Chondrocyte (in vitro differentiated cells): ENCODE measurements at regions not wholly inside any gene's neighbourhood (a gene's known extent, or its start where the extent isn't known, plus 50 kb on each side); places are given as distances from the start of the nearest gene placed in this dataset.
"Not testable (repeated sequence)": the region's sequence is repeated elsewhere in the genome, so short reads cannot be mapped to it uniquely, and the experiment has no call there.

Source experiments
- DNase-seq: peaks from one replicate; pipeline ENCODE4 v3.0.0; 2021; ENCODE audit warnings: mixed read lengths, low spot score
- H3K27ac Mint-ChIP-seq: one replicate; pipeline ENCODE4 v1.8.0; 2021; ENCODE audit warnings: mild to moderate bottlenecking, moderate library complexity, mixed read lengths; ENCODE audit not compliant: unreplicated experiment
- H3K27me3 Mint-ChIP-seq: 2 replicates; pipeline ENCODE4 v1.8.0; 2021; ENCODE audit warnings: low read depth, mixed read lengths
- H3K36me3 Mint-ChIP-seq: 2 replicates; pipeline ENCODE4 v1.8.0; 2021; ENCODE audit warnings: low read depth, mixed read lengths
- H3K4me1 Mint-ChIP-seq: 2 replicates; pipeline ENCODE4 v1.8.0; 2021; ENCODE audit warnings: low read depth, mild to moderate bottlenecking, mixed read lengths
- H3K4me3 Mint-ChIP-seq: one replicate; pipeline ENCODE4 v1.8.0; 2021; ENCODE audit warnings: mild to moderate bottlenecking, moderate library complexity, mixed read lengths; ENCODE audit not compliant: unreplicated experiment
- H3K9me3 Mint-ChIP-seq: 2 replicates; pipeline ENCODE4 v1.8.0; 2021; ENCODE audit warnings: low read depth, mixed read lengths
- TF ChIP-seq, protein P1 (sequence below): fragments of 200-600 bp; sonication (generic); IDR thresholded peaks from 2 replicates; pipeline ENCODE4 v1.5.0; 2021; ENCODE audit warnings: antibody characterized with exemption, mild to moderate bottlenecking, moderate library complexity

DNA sequence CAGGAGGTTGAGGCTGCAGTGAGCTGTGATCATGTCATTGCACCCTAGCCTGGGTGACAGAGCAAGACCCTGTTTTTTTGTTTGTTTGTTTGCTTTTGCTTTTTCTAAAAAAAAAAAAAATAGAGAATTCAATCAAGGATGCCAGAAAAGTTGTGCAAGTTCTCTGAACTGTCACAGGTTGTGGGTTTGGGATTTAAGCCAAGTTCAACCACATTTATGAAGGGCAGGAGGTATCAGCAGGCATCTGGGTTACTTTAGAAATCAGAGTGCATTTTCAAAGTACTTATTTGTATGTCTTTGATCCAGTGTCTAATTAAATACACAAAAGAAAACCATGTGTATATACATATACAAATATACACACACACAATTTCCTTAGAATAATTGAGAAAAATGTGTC, 151.2 kb upstream of the MINDY3 start:
- DNase-seq, result no peak
- no peak overlapping the region for H3K4me3 Mint-ChIP-seq
- H3K4me1 Mint-ChIP-seq, result no peaks in the 10 kb centered on the region
- H3K27ac Mint-ChIP-seq, result no peak overlapping the region
- peaks cover 3% of the 10 kb centered on the region for H3K27me3 Mint-ChIP-seq
- H3K36me3 Mint-ChIP-seq, result no peaks in the 10 kb centered on the region
- peaks cover 2% of the 10 kb centered on the region for H3K9me3 Mint-ChIP-seq
- TF ChIP-seq, protein P1, sequence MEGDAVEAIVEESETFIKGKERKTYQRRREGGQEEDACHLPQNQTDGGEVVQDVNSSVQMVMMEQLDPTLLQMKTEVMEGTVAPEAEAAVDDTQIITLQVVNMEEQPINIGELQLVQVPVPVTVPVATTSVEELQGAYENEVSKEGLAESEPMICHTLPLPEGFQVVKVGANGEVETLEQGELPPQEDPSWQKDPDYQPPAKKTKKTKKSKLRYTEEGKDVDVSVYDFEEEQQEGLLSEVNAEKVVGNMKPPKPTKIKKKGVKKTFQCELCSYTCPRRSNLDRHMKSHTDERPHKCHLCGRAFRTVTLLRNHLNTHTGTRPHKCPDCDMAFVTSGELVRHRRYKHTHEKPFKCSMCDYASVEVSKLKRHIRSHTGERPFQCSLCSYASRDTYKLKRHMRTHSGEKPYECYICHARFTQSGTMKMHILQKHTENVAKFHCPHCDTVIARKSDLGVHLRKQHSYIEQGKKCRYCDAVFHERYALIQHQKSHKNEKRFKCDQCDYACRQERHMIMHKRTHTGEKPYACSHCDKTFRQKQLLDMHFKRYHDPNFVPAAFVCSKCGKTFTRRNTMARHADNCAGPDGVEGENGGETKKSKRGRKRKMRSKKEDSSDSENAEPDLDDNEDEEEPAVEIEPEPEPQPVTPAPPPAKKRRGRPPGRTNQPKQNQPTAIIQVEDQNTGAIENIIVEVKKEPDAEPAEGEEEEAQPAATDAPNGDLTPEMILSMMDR, result no peak

DNA sequence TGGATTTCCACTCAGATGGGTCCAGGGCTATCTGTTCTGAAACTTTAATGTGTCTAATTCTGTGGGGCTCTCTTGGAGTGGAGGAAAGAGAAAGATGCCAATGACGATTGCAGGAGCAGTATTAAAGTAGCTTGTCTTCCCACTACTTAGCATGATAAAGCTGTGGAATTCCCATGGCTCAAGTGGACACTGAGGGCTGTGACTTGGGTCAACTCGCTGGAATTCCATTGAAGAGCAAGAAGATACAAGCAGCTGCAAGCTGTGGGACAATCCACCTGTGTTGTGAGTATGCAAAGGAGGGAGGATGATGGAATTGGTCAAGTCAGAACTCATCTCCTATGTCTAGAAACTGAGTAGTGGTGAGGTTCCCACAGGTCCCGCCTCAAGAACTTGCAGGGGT, 154.2 kb upstream of the MINDY3 start:
- no peak for DNase-seq
- H3K4me3 Mint-ChIP-seq, result no peak overlapping the region
- no peaks in the 10 kb centered on the region for H3K36me3 Mint-ChIP-seq
- peaks cover 3% of the 10 kb centered on the region for H3K27me3 Mint-ChIP-seq
- H3K9me3 Mint-ChIP-seq, result peaks cover 6% of the 10 kb centered on the region
- TF ChIP-seq, protein P1, result no peak
- no peaks in the 10 kb centered on the region for H3K4me1 Mint-ChIP-seq
- H3K27ac Mint-ChIP-seq, result no peak overlapping the region

DNA sequence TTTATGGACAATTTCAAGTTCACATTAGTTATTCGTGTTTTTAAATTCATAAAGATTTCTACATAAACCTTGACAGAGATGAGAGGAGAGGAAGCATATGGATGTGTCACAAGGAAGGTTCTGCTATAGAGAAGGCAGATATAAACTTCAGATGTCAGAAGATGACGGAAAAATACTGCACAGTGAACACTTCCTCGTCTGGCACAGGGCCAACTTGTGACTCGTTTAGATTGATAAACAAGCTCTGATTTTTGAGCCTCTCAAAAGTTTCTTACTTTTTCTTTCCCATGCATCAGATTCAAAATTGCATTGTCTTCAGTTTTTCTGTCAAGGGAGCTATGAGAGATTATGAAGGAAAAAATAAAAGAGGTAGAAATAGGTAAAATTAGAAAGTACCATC, 156.4 kb upstream of the MINDY3 start:
- TF ChIP-seq, protein P1, result no peak
- DNase-seq, result no peak
- Mint-ChIP-seq H3K9me3 (peaks cover 25% of the 10 kb centered on the region), H3K4me3 (no peak overlapping the region), H3K4me1 (no peaks in the 10 kb centered on the region), H3K36me3 (peaks cover 1% of the 10 kb centered on the region), H3K27ac (no peak overlapping the region), H3K27me3 (peaks cover 3% of the 10 kb centered on the region)

DNA sequence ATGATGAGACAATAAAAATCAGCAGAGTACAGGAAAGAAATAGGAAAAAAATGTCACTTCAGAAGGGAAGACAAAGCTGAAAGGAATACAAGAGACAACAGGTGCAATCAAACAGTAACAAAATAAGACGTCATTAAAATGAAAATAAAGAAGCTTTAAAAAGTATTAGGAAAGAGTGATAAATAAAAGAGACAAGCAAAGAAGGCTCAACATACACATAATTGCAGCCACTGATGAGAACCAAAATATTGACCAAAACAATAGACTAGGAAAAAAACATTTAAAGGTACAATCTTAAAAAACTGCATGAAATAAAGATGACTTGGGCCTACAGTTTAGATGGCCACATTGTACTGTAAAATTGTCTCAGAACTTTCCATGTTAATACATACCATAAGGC, 160.5 kb upstream of the MINDY3 start:
- Mint-ChIP-seq H3K4me1 (no peaks in the 10 kb centered on the region), H3K4me3 (no peak overlapping the region), H3K27ac (no peak overlapping the region), H3K9me3 (peaks cover 28% of the 10 kb centered on the region), H3K27me3 (no peaks in the 10 kb centered on the region), H3K36me3 (peaks cover 1% of the 10 kb centered on the region)
- no peak for DNase-seq
- TF ChIP-seq, protein P1, result no peak

DNA sequence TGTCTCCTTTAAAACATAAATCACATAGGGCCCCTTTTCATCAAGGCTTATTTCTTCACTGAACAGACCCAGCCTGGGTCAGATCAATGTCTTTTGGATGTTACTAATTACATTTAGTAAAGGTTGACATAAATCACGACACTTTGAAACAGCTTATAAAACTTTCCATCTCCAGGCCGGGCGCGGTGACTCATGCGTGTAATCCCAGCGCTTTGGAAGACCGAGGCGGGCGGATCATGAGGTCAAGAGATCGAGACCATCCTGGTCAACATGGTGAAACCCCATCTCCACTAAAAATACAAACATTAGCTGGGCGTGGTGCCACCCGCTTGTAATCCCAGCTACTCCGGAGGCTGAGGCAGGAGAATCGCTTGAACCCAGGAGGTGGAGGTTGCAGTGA, 166.5 kb upstream of the MINDY3 start:
- not testable (repeated sequence) for DNase-seq, H3K4me1 Mint-ChIP-seq, H3K36me3 Mint-ChIP-seq, H3K27me3 Mint-ChIP-seq, H3K9me3 Mint-ChIP-seq, H3K4me3 Mint-ChIP-seq, H3K27ac Mint-ChIP-seq

DNA sequence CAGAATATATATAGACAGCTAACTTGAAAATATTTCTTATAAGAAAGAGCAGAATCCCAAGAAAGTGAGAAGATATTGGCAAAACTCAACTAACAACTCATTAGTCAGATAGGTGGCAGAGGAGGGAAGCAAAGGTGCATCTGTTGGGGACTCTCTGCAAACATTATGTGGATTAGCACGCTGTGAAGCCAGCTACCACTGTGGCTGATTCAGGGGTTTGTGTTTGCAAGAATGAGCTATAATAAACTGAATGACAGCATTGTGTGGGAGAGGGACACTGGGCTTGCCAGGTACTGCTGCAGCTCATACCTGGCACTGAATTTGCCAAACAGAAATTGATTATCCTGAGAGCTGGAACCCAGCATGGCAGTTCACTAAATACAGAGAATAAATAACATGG, 170.3 kb upstream of the MINDY3 start:
- Mint-ChIP-seq H3K27ac (no peak overlapping the region), H3K4me1 (no peaks in the 10 kb centered on the region), H3K27me3 (peaks cover 5% of the 10 kb centered on the region), H3K9me3 (peaks cover 8% of the 10 kb centered on the region), H3K36me3 (no peaks in the 10 kb centered on the region), H3K4me3 (no peak overlapping the region)
- TF ChIP-seq, protein P1, result no peak
- DNase-seq, result no peak
